EH (cell line): ENCODE measurements at regions not wholly inside any gene's neighbourhood (a gene's known extent, or its start where the extent isn't known, plus 50 kb on each side); places are given as distances from the start of the nearest gene placed in this dataset.
"Not testable (repeated sequence)": the region's sequence is repeated elsewhere in the genome, so short reads cannot be mapped to it uniquely, and the experiment has no call there.

Experiments
- DNase-seq: peaks from one replicate; pipeline ENCODE4 v3.0.0-alpha.2; 2015; ENCODE audit warnings: low read depth

GRCh38 chr3:124043023-124043422 lies 51.1 kb upstream of the ROPN1 start:
- no peak for DNase-seq

- DNase-seq: no peak
Measured at GRCh38 chr3:124044956-124045355, 53.0 kb upstream of the ROPN1 start.

- no peak for DNase-seq
Measured at GRCh38 chr3:124048967-124049798, 57.3 kb upstream of the ROPN1 start.

GRCh38 chr3:124051636-124052035 lies 59.7 kb upstream of the ROPN1 start:
- DNase-seq: no peak

- DNase-seq: no peak
Measured at GRCh38 chr3:124053871-124054270, 61.9 kb upstream of the ROPN1 start.

GRCh38 chr3:124056846-124057245 lies 64.9 kb upstream of the ROPN1 start:
- no peak for DNase-seq

GRCh38 chr3:124057420-124057819 lies 65.5 kb upstream of the ROPN1 start:
- no peak for DNase-seq

- DNase-seq: peak; percentile 68
Measured at GRCh38 chr3:124059580-124059979, 67.7 kb upstream of the ROPN1 start.

- peak; percentile 55 for DNase-seq
Measured at GRCh38 chr3:124063197-124063909, 71.4 kb upstream of the ROPN1 start.

GRCh38 chr3:124064050-124064449 lies 72.1 kb upstream of the ROPN1 start:
- DNase-seq: no peak

GRCh38 chr3:124066543-124066942 lies 74.6 kb upstream of the ROPN1 start:
- not testable (repeated sequence) for DNase-seq

- peak; percentile 25 for DNase-seq
Measured at GRCh38 chr3:124069706-124070105, 77.8 kb upstream of the ROPN1 start.

- DNase-seq: not testable (repeated sequence)
Measured at GRCh38 chr3:124075090-124075489, 83.2 kb upstream of the ROPN1 start.

GRCh38 chr3:124075753-124076152 lies 83.8 kb upstream of the ROPN1 start:
- DNase-seq: no peak

GRCh38 chr3:124076235-124076634 lies 84.3 kb upstream of the ROPN1 start:
- DNase-seq: no peak

- DNase-seq: peak; percentile 50
Measured at GRCh38 chr3:124078953-124079911, 87.3 kb upstream of the ROPN1 start.

GRCh38 chr3:124079912-124080276 lies 88.0 kb upstream of the ROPN1 start:
- DNase-seq: no peak

GRCh38 chr3:124082343-124082742 lies 90.4 kb upstream of the ROPN1 start:
- DNase-seq: no peak

GRCh38 chr3:124084022-124084881 lies 92.3 kb upstream of the ROPN1 start:
- DNase-seq: peak; percentile 69

GRCh38 chr3:124088801-124089200 lies 96.9 kb upstream of the ROPN1 start:
- no peak for DNase-seq

GRCh38 chr3:124089214-124089613 lies 97.3 kb upstream of the ROPN1 start:
- no peak for DNase-seq
